ENCODE measurements at regions not wholly inside any gene's neighbourhood (a gene's known extent, or its start where the extent isn't known, plus 50 kb on each side); places are given as distances from the start of the nearest gene placed in this dataset.

- TF ChIP-seq CHD1 (IDR thresholded peaks at IDR 0.05; ENCODE audit: low read depth, low read length), result no peak
- TF ChIP-seq RFX5 (IDR thresholded peaks at IDR 0.05; ENCODE audit: low read depth, low read length), result no peak
- TF ChIP-seq CTCF (conservative IDR thresholded peaks at IDR 0.05; ENCODE audit: low read depth, low read length), result no peak
- TF ChIP-seq SMC3 (IDR thresholded peaks at IDR 0.05; ENCODE audit: low read depth, low read length), result no peak
- TF ChIP-seq MAFK (IDR thresholded peaks at IDR 0.05; ENCODE audit: low read depth, low read length), result no peak
- no peak for TF ChIP-seq RCOR1 (IDR thresholded peaks at IDR 0.05; ENCODE audit: insufficient replicate concordance, low read length)
- no peak for TF ChIP-seq MAZ (IDR thresholded peaks at IDR 0.05; ENCODE audit: borderline replicate concordance, low read depth, low read length)
- no peak for TF ChIP-seq ELK1 (IDR thresholded peaks at IDR 0.05; ENCODE audit: borderline replicate concordance, low read depth, low read length)
- TF ChIP-seq FOS (IDR thresholded peaks at IDR 0.05; ENCODE audit: low read depth, low read length), result no peak
- no peak for TF ChIP-seq CEBPB (IDR thresholded peaks at IDR 0.05; ENCODE audit: low read depth, low read length)
- no peak for TF ChIP-seq RAD21 (IDR thresholded peaks at IDR 0.05; ENCODE audit: low read length)
- TF ChIP-seq MXI1 (IDR thresholded peaks at IDR 0.05; ENCODE audit: borderline replicate concordance, low read depth, low read length), result no peak
- TF ChIP-seq NFE2L2 (IDR thresholded peaks at IDR 0.05; ENCODE audit: low read depth, low read length), result no peak
- TF ChIP-seq POLR2A (IDR thresholded peaks at IDR 0.05; ENCODE audit: low read depth, low read length), result no peak
- no peak for TF ChIP-seq BHLHE40 (IDR thresholded peaks at IDR 0.05; ENCODE audit: low read depth, low read length)
- TF ChIP-seq USF2 (IDR thresholded peaks at IDR 0.05; ENCODE audit: low read depth, low read length), result no peak
- no TSS peak for BruUV-seq (replicated peaks)
- no peak overlapping the region for H3K56ac ChIP-seq (ENCODE audit: extremely low read depth, insufficient read depth, low read length)
- H3K9ac ChIP-seq (ENCODE audit: low read depth, low read length), result no peak overlapping the region
- no peak overlapping the region for H2BK15ac ChIP-seq (ENCODE audit: low read depth, low read length)
- H2AK5ac ChIP-seq (ENCODE audit: low read depth, low read length), result no peak overlapping the region
- H3K4me1 ChIP-seq (ENCODE audit: control insufficient read depth, insufficient read depth, low read length), result no peaks in the 10 kb centered on the region
- no peaks in the 10 kb centered on the region for H3K9me3 ChIP-seq (ENCODE audit: control insufficient read depth, insufficient read depth, low read length)
- no peak for DNase-seq
- no peak overlapping the region for H3K4me3 ChIP-seq (ENCODE audit: insufficient read depth, low read depth, low read length)
- H3K4me2 ChIP-seq (ENCODE audit: low read depth, low read length), result no peak overlapping the region
- no peaks in the 10 kb centered on the region for H4K20me1 ChIP-seq (ENCODE audit: insufficient read depth, low read length)
- dilution Hi-C loops (cut with HindIII; ENCODE audit: low sequenced_read_pairs, unreplicated experiment), result no loop called here
- no peak overlapping the region for H3K18ac ChIP-seq (ENCODE audit: low read depth, low read length)
- no peaks in the 10 kb centered on the region for H3K79me1 ChIP-seq (ENCODE audit: low read depth in 1 of 2, low read length in 2 of 2)
- CTCF ChIA-PET, result interaction anchor here (0.7 kb wide), 1 partner anchor 20 kb away, joined by 5 read pairs; no protein-coding TSS in a partner anchor
- in situ Hi-C loops (cut with MboI; ENCODE audit: low sequenced_read_pairs), result no loop called here
- no peak overlapping the region for H2AK9ac ChIP-seq (replicated peaks; ENCODE audit: low read depth, low read length, poor library complexity)
- no CpG with 5 or more reads among the region's 3 CpGs for WGBS, 2 experiments (ENCODE audit: extremely low coverage in 2 of 2, insufficient read length in 1 of 2)
- no peak overlapping the region for H3K27ac ChIP-seq (ENCODE audit: insufficient read depth, low read length)
- H3K27me3 ChIP-seq (ENCODE audit: control insufficient read depth, insufficient read depth, low read length), result no peaks in the 10 kb centered on the region
- POLR2A ChIA-PET (ENCODE audit: unreplicated experiment), result no interaction called here
- no peak overlapping the region for H4K91ac ChIP-seq (ENCODE audit: insufficient read depth, low read depth, low read length)
- H3K23ac ChIP-seq (ENCODE audit: low read depth, low read length), result no peak overlapping the region
- H3K4ac ChIP-seq (ENCODE audit: low read depth, low read length), result no peak overlapping the region
- no peaks in the 10 kb centered on the region for H3K9me1 ChIP-seq (ENCODE audit: insufficient read depth, low read length)
- intact Hi-C loops (cut with micrococcal nuclease), result no loop called here
- no peak overlapping the region for H4K8ac ChIP-seq (ENCODE audit: low read depth in 2 of 2, low read length in 2 of 2)
- no peak overlapping the region for H2AFZ ChIP-seq (replicated peaks; ENCODE audit: low read length, poor library complexity)
- no peak overlapping the region for H2BK5ac ChIP-seq (ENCODE audit: low read depth, low read length, poor library complexity, severe bottlenecking)
- H3K14ac ChIP-seq (replicated peaks; ENCODE audit: low read depth, low read length), result no peak overlapping the region
- ATAC-seq (ENCODE audit: low read depth), result no peak
- no peaks in the 10 kb centered on the region for H3K36me3 ChIP-seq (ENCODE audit: control insufficient read depth, insufficient read depth, low read length)
- no peak overlapping the region for H4K5ac ChIP-seq (ENCODE audit: low read depth, low read length)
- no peak overlapping the region for H2BK20ac ChIP-seq (ENCODE audit: low read depth, low read length)
- H2BK120ac ChIP-seq (ENCODE audit: low read depth, low read length), result no peak overlapping the region
These were observed 488.0 kb downstream of the MDFIC start for GRCh38 chr7:115409682-115410433.
